ENCODE measurements at regions not wholly inside any gene's neighbourhood (a gene's known extent, or its start where the extent isn't known, plus 50 kb on each side); places are given as distances from the start of the nearest gene placed in this dataset.

DNA sequence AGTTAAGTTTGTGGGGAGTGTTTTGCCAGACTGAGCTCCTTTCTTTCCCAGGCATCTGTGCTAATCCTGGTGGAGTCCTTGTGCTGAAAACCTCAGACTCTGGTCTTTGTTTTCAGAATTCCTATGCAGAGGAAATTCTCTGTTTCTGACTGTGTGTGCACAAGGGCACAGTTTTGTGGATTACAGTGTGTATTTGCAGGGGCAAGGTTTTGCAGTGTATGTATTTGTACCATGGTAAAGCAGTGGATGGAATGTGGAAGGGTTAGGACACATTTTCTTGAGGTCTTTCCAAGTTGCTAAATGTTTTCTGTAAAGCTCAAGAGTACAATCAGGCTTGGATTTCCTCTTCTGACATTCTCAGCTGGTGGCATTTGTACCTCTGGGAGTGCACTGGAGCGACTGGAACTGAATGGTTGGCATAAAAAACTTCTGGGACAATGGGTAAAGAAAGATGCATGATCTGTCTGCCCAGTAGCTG is 139.5 kb upstream of the RND3 start:
- TF ChIP-seq, protein P1, sequence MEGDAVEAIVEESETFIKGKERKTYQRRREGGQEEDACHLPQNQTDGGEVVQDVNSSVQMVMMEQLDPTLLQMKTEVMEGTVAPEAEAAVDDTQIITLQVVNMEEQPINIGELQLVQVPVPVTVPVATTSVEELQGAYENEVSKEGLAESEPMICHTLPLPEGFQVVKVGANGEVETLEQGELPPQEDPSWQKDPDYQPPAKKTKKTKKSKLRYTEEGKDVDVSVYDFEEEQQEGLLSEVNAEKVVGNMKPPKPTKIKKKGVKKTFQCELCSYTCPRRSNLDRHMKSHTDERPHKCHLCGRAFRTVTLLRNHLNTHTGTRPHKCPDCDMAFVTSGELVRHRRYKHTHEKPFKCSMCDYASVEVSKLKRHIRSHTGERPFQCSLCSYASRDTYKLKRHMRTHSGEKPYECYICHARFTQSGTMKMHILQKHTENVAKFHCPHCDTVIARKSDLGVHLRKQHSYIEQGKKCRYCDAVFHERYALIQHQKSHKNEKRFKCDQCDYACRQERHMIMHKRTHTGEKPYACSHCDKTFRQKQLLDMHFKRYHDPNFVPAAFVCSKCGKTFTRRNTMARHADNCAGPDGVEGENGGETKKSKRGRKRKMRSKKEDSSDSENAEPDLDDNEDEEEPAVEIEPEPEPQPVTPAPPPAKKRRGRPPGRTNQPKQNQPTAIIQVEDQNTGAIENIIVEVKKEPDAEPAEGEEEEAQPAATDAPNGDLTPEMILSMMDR (IDR thresholded peaks at IDR 0.05; ENCODE audit: low read depth, low read length): no peak
- TF ChIP-seq EZH2phosphoT487 (IDR thresholded peaks at IDR 0.05; ENCODE audit: low read depth): no peak

Data from OCI-LY3 (cell line).